ENCODE measurements at regions not wholly inside any gene's neighbourhood (a gene's known extent, or its start where the extent isn't known, plus 50 kb on each side); places are given as distances from the start of the nearest gene placed in this dataset.
A peak's percentile ranks its signal among the peaks of the same experiment; 100 is the strongest.
"Not testable (repeated sequence)": the region's sequence is repeated elsewhere in the genome, so short reads cannot be mapped to it uniquely, and the experiment has no call there.

DNA sequence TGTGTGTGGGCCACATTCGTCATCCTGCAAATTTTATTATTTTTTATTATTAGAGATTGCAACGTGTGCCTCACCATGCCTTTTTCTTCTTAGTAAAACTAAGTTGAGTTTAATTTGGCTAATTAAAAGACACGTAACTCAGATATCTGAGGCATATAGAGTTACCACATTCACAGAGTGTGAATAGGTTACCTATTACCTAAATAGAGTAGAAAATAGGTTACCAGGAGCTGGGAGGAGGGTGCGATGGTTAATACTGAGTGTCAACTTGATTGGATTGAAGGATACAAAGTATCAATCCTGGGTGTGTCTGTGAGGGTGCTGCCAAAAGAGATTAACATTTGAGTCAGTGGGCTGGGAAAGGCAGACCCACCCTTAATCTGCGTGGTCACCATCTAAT, 116.3 kb upstream of the CARD11 start:
- DNase-seq (ENCODE audit: low read depth): not testable (repeated sequence)

DNA sequence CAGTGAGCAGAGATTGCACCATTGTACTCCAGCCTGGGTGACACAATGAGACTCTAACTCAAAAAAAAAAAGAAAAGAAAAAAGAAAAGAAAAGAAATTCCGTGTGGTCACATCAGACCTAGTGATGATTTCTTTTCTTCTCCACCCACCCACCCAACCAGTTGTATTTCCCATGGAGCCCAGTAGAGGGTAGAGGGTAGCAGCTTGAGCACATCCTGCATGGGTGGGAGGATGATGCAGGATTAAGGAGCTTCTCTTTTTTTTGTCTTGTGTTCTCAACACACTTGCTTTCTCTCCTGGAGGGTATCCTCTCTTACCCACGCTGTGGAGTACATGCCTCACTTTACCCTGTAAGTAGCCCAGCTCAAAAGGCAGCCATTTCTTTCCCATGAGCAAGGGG, 118.6 kb upstream of the CARD11 start:
- DNase-seq (ENCODE audit: low read depth): peak; percentile 19

DNA sequence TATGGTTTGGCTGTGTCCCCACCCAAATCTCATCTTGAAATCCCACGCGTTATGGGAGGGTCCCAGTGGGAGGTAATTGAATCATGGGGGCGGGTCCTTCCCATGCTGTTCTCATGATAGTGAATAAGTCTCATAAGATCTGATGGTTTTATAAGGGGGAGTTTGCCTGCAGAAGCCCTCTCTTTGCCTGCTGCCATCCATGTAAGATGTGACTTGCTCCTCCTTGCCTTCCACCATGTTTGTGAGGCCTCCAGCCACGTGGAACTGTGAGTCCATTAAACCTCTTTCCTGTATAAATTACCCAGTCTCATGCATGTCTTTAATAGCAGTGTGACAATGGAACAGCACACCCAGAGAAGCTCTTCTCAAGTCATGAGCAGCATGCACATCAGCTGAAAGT, 119.1 kb upstream of the CARD11 start:
- DNase-seq (ENCODE audit: low read depth): not testable (repeated sequence)

DNA sequence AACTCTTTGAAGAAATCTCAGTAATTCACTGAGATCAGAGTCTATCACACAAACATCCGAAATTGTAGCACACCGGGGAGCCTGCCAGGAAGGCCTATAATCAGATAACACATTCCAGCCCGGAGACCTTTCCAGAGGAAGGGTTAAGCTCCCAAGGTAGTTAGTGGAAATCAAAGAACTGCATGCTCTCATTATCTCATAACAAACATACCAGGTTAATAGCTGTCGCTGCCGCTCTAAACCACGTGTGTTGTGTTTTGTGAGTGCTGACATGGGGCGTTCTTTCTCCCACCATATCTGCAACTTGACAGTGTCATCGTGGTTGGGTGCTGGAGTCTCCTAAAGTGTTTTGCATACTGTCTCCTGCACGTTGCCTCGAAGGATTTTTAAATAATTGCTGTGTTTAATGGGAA, 120.7 kb upstream of the CARD11 start:
- DNase-seq (ENCODE audit: low read depth): no peak

DNA sequence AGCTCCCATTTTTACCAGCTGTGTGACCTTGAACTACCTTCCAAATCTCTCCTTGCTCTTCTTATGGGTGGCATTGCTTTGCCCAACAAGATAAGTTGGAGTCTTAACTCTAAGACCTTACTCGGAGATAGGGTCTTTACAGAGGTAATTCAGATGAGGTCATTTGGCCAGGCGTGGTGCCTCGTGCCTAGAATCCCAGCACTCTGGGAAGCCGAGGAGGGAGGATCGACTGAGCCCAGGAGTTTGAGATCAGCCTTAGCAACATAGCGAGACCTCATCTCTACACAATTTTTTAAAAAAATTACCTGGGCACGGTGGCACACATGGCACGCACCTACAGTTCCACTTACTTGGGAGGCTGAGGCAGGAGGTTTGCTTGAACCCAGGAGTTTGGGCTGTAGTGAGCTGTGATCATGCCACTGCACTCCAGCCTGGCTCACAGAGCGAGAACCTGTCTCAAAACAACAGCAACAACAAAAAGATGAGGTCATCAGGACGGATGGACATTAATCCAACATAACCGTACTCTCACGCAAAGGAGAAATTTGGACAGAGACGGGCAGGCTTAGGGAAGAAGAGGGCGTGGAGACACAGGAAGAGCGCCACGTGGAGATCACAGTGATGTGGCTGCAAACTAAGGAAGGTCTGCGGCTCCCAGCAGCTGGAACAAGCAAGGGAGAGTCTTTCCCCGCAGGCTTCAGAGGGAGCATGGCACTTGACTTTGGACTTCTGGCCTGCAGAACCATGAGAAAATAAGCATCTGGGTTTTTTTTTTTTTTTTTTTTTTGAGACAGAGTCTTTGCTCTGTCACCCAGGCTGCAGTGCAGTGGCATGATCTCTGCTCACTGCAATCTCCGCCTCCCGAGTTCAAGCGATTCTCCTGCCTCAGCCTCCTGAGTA, 122.3 kb upstream of the CARD11 start:
- no peak for DNase-seq (ENCODE audit: low read depth)

DNA sequence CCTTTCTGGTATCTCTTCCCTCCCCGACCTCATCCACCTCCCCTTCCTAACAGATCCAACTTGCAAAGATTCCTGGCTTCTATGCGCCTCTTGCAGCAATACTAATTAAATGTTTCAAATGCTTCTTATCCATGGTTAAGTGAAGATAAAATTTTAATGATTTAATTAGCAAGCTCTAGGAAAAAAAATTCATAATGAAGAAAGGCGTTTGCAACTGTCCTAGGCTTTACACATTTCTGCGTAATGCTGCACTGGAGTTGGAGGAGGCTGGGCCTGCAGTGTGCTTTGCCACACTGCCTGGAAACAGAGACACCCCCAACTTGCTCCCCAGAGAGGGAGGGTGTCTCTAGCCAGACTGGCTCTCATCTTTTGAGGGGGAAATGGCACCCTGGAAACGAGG, 123.9 kb upstream of the CARD11 start:
- DNase-seq (ENCODE audit: low read depth): no peak

DNA sequence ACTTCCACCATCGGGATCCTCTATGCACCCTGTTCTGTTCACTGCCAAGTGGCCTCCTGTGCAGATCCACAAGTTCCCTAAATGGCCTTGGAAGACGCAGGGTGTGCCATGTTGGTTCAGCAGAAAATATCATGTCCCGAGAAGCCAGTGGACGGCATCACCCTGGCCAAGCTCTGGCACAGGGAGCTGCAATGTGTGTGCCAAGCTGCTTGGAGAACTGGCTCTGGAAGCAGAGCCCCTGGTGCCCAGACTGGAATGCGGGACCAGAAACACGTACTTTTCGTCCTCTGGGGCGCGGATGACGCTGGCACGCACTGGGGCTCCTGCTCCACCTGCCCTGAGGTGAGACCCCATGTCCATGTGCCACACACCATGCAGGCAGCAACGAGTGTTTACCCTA, 124.7 kb upstream of the CARD11 start:
- DNase-seq (ENCODE audit: low read depth): no peak

DNA sequence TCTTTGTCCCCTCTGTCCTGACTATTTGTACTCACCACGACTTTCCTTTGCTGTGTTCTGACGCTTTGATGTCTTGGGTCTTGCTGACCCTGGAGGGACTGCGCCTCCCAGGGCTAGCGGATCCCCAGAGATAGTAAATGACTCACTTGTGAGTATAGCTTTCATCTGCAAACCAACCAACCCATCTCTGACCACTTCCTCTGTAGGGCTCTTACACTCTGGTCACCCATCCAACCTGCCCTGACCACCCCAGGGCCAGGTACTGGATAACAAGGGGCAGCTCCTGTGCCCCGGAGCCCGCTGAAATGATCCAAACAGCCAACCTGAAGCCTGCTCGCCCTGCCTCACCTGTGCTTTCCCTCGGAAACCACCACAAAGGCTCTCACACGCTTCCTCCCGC, 125.2 kb upstream of the CARD11 start:
- no peak for DNase-seq (ENCODE audit: low read depth)

DNA sequence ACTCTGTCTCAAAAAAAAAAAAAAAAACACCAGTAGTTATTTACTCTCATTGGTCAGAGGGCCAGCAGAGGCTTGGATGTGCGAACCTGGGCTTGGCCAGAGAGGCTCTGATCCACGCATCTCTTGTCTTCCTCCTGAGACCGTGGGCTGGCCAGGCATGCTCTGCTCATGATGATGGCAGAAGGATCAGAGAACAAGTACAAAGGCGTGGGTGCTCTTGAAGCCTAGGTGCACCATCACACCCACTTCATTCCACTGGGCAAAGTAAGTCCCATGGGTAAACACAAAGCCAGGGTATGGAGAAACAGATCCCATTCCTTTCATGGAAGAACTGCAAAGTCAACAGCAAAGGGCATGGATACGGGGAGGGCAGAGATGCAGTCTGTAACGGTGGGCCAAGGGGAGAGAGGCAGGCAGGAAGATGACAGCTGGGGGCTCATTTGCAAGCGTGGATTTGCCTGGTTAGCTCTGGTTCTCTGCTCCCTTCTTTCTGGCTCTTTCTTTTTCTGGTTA, 128.2 kb upstream of the SDK1 start:
- DNase-seq (ENCODE audit: low read depth): no peak

DNA sequence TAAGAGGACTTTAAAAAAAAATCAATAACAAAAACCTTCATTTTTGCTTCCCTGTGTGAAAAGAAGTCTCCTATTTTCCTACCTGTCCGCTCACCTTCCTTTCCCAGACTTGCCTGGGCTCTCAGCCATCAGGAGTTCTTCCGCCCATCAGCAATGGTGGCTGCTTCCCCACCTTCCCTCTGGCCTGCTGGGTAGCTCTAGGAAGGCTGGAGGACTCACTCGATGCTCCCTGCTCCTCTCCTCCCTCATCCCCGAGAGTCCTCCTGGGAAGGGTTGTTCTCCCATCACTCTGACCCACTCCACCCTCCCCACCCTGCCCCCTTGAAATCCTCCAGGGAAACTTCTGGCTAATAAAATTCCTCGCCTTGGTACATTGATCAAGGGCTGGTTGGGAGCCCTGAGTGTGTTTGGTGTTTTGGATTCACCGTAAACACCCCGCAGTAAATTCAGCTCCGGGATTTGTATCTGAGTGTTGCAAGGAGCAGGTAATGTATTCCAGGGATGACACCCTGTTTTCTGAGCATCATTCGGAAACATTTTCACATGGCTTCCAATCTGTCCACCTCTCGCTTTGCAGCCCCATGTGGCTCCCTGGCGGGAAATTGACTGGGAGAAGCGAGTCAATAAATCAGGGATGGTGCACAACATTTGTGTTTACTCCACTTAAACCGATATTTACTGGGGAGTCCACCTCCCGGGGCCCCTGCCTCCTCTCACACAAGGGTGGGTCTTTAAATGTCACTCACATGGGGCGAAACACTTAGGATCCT, 126.4 kb upstream of the SDK1 start:
- no peak for DNase-seq (ENCODE audit: low read depth)

DNA sequence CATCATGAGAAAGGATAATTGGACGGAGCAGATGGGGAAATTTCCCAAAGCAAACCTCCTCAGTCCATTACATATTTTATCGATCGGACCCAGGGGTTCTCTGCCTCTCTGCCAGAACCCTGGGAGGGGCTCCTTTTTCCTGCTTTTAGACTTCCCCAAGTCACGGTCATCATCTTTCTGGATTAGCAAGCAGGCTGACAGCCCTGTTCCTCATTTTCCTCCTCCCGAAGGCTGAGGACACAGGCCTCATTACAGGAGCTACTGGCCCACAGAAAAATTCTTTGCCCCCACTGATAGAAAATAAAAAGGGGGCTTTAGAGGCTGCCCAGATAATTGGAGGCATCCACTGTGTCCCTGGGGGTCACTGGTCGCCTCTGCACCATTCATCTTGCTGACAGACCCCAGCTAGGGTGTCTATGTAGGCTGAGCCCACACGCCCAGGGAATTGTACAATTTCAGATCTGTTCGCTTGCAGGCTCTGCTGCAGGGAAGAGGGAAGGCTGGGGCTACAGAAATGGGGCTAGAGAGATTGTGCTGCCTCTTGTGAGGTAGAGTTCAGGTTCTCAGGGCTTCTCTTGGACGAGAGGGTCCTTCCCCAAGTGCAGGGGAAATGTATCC, 125.7 kb upstream of the SDK1 start:
- DNase-seq (ENCODE audit: low read depth): no peak

DNA sequence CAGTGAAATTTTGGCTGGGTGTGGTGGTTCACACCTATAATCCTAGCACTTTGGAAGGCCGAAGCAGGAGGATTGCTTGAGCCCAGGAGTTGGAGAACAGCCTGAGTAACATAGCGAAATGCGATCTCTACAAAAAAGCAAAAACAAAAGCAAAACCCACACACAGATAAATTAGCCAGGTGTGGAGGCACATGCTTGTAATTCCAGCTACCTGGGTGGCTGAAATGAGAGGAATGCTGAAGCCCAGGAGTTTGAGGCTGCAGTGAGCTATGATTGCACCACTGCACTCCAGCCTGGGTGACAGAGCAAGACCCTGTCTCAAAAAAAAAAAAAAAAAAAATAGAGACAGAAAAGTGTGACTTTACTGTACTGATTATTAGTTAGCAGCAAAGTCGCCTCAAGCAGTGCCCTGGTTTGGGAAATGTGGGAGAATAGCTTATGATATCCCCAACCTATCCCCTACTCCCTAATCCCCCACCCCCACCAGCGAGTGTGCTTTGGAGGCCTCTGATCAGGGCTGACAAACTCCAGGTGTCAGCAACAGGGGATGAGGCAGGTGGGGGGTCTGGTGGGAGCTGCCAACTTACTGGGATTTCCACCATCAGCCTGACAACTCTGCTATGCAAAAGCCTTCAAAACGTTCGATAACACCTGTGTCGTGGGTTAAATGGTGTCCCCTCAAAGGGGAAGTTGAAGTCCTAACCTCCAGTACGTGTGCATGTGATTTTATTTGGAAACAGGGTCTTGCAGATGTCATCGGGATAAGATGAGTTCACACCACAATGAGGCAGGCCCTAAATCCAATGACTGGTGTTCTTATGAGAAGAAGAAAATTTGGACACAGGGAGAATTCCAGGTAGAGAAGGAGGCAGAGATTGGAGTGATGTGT, 124.7 kb upstream of the SDK1 start:
- no peak for DNase-seq (ENCODE audit: low read depth)

DNA sequence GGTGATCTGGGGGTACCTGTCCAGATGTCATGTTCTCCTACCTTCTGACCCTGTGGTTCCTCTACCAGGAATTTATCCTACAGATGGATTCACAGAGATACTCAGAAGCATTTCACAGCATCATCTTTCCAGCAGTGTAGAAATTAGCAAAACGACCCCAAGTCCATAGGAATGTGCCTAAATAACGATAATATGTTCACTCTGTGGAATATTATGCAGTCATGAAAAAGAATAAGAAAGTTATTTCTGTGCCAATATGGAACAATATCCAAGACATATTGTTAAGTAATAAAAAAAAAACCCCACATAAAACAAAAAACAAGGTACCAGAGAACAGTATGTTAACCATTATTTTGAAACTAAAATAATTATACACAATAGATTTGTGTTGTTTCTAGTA, 123.8 kb upstream of the SDK1 start:
- DNase-seq (ENCODE audit: low read depth): no peak

DNA sequence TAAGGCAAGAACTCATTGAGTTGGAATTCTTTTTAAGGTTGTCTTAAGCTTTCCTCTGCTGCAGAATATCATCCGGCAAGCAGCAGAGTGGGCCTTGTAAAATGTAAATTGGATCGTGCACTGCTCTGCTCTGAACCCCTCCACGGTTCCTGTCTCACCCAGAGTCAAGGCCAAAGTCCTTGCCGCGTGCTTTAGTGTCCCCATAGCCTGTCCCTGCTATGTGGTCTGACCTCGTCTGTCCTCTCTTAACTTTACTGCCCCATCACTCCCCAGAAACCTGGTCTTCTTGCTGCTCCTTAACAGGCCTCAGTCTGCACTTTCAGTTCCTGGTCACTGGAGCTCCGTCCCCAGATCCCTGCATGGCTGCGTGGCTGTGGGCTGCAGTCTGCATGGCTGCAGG, 121.6 kb upstream of the SDK1 start:
- no peak for DNase-seq (ENCODE audit: low read depth)

DNA sequence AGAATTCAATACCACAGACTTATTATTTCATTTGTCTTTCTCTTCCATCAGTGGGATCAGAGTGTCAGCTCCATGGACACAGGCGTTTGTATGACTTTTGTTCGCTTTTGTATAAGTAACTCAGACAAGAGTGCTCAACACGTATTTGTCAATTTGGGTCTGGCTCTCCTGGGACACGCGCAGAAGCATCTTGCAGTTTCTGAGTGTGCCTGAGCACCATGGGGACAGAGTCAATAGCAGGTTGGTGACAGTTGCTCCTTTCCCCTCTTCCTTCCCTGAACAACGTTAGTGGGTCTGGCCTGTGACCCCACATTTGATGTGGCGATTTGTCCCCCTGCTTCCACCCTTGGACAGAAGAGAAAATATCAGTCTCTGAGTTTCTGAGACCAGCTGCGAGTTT, 120.4 kb upstream of the SDK1 start:
- DNase-seq (ENCODE audit: low read depth): no peak

DNA sequence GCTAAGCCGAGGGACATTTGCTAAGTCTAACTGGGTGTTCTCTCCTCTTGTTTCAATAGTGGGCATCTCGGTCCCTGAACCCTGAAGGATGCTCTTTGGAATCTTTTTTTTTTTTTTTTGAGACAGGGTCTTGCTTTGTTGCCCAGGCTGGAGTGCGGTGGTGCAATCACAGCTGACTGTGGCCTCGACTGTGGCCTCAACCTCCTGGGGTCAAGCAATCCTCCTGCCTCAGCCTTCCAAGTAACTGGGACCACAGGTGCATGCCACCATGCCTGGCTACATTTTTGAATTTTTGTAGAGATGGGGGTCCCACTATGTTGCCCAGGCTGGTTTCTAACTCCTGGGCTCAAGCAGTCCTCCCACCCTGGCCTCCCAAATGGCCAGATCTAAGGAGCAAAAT, 119.0 kb upstream of the SDK1 start:
- not testable (repeated sequence) for DNase-seq (ENCODE audit: low read depth)

DNA sequence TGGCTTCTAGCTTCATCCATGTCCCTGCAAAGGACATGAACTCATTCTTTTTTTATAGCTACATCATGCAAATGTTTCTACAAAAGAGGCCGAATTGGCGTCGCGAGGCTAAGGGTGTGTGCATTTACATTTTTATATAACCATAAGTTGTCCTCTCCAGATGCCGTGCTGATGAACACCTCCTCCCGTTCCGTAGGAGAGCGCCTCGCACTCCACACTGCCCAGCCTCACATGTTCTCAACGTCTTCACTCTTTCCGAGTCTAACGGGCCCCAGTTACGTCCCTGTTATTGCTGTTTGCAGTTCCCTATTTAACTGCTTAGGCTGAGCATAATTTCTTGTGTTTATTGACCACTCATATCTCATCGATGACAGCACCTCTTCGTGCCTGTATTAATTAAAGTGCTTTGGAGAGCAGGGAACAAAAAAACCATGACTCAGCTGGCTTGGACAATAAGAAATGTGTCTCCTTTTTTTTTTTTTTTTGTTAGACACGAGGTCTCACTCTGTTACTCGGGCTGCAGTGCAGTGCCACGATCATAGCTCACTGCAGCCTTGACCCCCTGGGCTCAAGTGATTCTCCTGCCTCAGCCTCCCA, 113.5 kb upstream of the SDK1 start:
- no peak for DNase-seq (ENCODE audit: low read depth)

DNA sequence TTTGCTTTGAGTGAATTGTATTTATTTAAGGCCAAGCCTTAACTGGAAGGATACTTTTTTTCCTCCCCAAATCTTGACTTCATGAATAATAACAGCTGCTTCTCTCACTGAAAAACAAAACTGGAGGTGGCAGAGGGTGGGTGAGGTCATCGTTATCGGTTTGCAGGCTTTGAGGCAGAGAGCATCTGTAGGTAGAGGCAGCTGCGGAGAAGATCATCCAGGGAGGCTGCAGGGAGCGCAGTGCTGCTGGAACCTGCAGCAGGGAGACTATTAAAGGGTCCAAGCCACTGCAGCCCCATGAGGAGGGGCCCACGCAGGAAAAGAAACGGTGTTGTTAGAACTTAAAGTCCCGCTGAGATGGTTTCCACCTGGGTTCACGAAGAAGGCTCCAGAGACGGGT, 112.1 kb upstream of the SDK1 start:
- peak; percentile 46 for DNase-seq (ENCODE audit: low read depth)

DNA sequence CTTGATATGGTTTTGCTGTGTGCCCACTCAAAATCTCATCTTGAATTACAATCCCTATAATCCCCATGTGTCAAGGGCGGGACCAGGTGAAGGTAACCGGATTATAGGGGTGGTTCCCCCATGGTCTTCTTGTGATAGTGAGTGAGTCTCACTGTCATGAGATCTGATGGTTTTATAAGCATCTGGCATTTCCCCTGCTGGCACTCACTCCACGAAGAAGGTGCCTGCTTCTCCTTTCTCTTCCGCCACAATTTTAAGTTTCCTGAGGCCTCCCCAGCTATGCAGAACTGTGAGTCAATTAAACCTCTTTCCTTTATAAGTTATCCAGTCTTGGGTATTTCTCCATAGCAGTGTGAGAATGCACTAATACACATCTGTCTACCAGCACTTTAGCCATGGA, 109.5 kb upstream of the SDK1 start:
- DNase-seq (ENCODE audit: low read depth): no peak

DNA sequence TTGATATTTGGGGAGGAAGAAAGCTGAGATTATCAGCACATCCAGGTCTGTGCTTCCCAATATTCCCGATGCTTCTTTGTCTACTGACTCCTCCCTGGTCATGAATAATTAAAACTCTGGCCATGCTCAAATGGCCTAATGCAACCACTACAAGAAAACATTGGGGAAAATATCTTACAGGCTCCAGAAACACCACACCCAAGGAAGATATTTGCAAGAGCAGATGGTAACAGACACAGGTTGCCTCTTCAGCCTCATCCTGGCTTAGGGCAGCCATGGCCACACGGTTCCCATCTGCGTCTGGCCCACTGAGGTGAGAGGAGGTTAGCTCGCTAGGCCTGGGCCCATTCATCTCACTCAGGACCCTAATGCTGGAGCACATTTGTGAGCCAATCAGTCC, 108.4 kb upstream of the SDK1 start:
- DNase-seq (ENCODE audit: low read depth): no peak

Measured in LHCN-M2 (cell line).